PC-3 (cell line): ENCODE measurements at regions not wholly inside any gene's neighbourhood (a gene's known extent, or its start where the extent isn't known, plus 50 kb on each side); places are given as distances from the start of the nearest gene placed in this dataset.

Experiments used
- EZH2 ChIP-seq: fragments of 300-600 bp; sonication (generic); IDR thresholded peaks from one replicate; pipeline ENCODE4 v1.6.1; 2017; ENCODE audit warnings: antibody characterized with exemption, mild to moderate bottlenecking, low read length; ENCODE audit not compliant: unreplicated experiment
- EZH2phosphoT487 ChIP-seq: fragments of 300-600 bp; sonication (generic); IDR thresholded peaks from 2 replicates; pipeline ENCODE4 v1.6.1; 2018; ENCODE audit warnings: mild to moderate bottlenecking, antibody characterized with exemption, low read length, borderline replicate concordance

DNA sequence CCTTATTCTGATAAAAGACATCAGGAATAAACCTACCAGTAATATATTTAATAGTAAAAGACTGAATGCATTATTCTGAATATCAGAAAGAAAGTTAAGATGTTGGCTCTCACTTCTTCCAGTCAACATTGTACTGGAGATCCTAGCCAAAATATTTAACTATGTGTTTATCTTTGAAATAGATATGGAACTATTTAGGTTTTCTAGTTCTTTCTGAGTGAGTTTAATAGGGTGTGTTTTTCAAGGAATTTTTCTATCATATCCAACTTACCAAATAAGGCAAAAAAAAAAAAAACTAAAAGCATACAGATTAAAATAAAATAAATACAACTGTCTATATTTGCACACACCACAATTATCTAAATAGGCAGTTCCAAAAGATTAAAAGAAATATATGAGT lies 478.9 kb upstream of the LMO3 start:
- no peak for TF ChIP-seq EZH2phosphoT487
- no peak for TF ChIP-seq EZH2
